ENCODE measurements at regions not wholly inside any gene's neighbourhood (a gene's known extent, or its start where the extent isn't known, plus 50 kb on each side); places are given as distances from the start of the nearest gene placed in this dataset.

GRCh38 chr12:115235880-115236279 is 551.9 kb upstream of the TBX3 start:
- DNase-seq = no peak

DNA sequence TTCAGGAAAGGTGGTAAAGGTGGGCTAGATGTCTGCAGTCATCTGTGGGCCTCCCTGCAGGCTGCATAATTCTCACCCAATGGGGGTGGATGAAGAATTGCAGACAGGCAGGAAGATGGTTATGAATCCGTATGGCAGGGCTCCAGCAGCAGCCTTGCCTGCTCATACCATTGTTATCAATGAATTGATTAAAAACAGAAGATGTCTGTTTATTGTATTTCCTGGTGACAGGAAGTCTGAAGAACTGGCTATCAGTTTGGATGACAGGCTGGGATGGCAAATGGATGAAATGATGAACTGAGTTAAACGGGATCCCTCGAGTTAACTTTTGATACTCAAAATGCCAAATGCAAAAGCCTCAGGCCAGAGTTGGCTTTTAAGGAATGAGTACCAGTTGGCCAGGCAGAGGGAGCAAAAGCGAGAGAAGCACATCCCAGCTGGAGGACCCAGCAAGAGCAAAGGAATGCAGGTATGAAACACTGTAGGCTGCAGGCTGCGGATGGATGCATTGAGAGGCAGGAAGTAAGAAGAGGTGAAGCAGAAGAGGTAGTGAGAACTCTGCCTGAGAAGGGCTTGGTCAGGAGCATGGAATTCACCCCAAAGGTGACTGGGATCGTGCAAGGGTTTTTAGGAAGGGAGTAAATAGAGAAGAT is 550.0 kb upstream of the TBX3 start:
- DNase-seq = no peak

GRCh38 chr12:115232455-115233156 is 548.6 kb upstream of the TBX3 start:
- DNase-seq = no peak

DNA sequence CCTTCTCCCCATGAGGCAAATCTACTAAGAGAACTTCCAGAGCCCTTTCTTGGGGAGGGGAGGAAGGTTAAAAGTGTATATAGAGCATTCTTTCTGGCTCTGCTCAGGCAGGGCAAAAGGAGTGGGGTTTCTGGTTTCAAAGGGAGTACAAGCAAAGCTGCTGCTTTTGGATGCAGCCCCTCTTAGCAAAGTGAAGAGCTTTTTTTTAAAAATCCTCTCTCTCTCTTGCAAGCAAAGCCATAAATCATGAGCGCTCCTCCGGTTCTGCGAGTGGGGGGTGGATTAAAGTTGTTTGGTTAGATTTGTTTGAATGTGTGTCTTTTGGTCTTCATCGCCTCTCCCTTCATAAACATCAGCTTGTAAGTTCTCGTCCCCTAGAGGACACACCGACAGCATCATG is 546.6 kb upstream of the TBX3 start:
- no peak for DNase-seq

DNA sequence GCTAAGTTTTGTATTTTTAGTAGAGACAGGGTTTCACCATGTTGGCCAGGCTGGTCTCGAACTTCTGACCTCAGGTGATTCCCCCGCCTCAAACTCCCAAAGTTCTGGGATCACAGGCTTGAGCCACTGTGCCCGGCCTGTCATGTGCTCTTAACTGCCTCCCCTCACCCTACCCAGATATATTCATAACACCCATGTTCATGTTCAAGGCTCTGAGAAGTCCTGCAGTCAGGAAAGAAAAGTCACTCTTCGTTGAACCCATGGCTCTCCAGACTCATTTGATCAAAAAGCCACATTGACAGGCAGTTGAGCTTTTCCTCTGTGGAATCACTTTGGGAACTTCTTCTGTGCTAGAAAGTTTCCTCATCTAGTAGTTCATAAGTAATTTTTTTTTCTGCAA is 545.5 kb upstream of the TBX3 start:
- DNase-seq = no peak

GRCh38 chr12:115228434-115228833 is 544.5 kb upstream of the TBX3 start:
- DNase-seq = no peak

DNA sequence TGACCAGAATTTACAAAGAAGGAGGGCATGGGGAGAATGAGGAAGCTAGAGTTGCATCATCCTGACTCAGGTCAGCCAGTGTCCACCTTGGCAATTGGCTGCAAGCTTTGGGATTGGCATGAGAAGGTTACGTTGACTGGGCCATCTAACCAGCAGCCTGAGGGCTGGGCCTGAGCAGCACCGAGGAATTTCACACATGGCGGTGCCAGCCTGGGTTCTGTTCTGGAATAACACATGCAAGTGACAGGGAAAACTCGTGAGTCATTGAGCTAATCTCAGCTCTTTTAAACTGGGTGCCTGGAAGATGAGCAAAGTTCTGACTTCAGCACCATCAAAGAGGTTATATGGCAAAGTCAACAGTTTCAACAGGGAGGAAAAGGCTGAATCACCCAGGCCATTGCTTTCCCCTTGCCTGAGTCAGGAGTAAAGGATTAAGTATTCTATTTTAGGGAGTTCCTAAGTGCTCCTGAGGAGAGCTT is 543.2 kb upstream of the TBX3 start:
- DNase-seq = no peak

- no peak for DNase-seq
These were observed 541.9 kb upstream of the TBX3 start for GRCh38 chr12:115225845-115226244.

GRCh38 chr12:115223991-115224390 is 540.0 kb upstream of the TBX3 start:
- no peak for DNase-seq

DNA sequence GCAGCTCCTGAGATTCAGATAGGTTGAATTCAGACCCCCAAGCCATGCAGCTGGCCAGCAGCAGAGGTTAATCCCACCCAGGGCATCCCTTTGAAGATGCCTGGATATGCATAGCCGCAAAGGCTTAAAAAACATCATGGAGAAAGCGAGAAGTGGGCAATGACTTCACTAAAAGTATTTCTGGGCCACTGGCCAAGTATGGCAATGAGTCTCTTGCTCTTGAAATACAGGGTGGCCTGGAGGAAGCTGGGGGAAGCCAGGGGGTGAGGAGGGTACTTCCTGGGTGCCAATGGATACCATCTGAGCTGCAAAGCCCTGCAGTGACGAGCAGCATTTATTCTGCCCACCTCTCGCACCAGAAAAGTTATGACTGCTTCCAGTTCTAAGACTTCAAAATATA is 539.3 kb upstream of the TBX3 start:
- no peak for DNase-seq

DNA sequence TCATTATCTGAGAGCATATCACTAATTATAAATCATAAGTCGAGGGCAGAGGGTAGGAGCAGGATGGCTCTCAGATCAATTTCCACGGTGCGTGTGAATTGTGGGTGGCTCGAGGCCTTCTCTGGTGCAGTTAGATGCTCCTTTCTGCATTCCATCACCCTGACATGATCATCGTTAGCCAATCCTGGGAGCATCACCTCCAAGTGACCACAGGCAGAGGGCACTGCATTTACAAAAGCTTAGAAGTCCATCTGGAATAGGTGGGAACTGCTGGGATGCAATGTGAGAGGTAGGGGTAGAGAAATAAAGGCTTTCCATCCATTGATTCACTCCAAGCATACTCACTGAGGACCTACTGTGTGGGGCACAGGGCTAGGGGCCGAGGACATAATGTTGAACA is 538.2 kb upstream of the TBX3 start:
- DNase-seq = no peak

GRCh38 chr12:115216301-115216700 is 532.3 kb upstream of the TBX3 start:
- DNase-seq = no peak

GRCh38 chr12:115215544-115215943 is 531.6 kb upstream of the TBX3 start:
- DNase-seq = no peak

DNA sequence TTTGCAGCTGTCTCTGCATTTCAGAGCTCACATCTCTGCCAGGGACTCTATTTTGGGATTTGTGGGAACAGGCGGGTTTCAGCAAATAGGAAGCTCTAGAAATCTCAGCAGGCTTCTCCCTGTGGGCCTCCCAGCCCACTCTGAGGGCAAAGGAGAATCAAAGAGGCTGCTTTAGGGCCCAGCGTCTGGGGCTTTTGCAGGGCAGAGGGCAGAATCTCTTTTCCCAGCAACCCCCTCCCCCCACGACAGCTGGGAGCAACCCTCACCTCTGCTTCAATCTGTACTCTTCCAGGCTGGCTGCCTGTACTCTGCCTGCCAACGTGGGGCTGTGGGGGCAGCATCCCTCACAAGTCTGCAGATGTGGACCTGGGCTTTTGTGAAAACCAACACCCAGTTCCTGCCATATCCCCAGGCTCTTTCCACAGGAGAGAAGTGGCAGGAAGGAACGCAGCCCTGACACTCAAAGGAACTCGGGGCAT is 529.6 kb upstream of the TBX3 start:
- no peak for DNase-seq

GRCh38 chr12:115213118-115213517 is 529.1 kb upstream of the TBX3 start:
- DNase-seq = no peak

GRCh38 chr12:115212356-115212755 is 528.4 kb upstream of the TBX3 start:
- no peak for DNase-seq

DNA sequence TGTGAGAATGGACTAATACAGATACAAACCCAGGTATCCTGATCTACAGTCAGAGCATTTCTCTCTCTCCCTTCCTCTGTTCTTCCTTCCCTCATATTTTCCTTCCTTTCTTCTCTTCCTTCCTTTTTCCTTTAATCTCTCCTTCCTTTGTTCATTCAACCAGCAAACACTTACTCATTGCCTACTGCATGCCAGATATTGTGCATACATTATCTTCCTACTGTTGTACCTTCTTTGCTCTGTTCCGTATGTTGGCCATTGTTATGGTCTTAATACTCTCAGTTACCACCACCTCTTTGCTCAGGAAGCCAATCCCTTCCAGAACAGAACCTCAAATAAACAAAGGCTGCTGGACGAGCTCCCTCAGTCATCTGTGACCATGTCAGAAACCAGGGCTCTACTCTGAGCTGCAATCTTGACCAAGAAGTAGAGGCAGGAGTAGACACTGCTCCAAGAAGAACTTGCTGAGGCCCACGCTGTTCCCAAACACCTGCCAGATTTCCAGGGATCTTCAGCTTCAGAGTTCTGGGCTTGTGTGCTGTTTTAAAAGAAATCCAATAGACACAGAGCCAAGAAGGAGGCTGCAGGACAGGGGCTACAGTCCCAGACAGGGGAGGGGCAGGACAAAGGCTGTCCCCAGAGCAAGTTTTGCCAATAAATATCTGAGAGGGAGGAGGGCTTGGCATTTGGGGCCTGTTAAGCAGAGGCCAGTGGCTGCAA is 526.7 kb upstream of the TBX3 start:
- no peak for DNase-seq

- no peak for DNase-seq
These were observed 525.3 kb upstream of the TBX3 start for GRCh38 chr12:115209230-115209629.

GRCh38 chr12:115208098-115208497 is 524.1 kb upstream of the TBX3 start:
- no peak for DNase-seq

GRCh38 chr12:115207216-115207915 is 523.4 kb upstream of the TBX3 start:
- no peak for DNase-seq

DNA sequence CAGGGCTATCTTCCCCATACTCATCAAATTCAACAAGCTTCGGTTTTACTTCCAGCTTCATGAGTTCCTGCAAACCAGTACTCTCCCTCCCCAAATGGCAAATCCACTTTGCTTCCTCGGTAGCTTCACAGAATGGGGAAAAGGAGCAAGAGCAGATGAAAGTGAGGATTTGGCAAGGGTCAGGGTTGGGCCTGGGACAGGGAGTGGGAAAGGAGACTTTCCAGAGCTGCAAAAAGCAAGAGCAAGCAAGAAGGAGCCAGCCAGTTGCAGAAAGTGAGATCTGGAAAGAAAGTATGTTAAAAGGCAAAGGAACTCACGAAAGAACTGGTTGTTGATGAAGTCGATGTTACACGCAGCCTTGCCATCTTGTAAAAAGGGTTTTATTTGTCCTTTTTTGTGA is 522.8 kb upstream of the TBX3 start:
- no peak for DNase-seq

DNA sequence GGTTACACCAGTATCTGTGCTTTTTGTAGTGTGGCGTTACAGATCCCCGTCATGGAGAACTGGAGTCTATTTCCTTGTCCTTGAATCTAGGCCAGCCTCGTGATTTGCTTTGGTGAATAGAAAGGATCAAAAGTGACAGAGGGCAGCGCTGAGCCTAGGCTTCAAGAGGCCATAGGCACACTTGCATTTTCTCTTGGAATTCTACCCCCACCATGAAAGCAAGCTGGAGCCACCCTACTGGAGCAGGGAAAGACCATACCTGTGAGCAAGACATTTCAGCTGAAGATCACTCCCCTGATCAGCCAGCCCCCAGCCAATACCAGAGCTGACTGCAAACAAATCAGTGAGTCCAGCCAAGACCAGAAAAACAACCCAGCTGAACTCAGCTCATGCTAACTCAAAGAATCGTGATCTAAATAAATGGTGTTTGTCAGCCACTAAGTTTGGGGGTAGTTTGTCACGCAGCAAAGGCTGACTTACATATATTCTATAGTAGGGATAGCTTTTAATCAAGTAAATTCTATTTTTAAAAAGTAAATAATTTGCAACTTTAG is 521.9 kb upstream of the TBX3 start:
- DNase-seq = no peak
